Vagina (tissue), 2 donors: ENCODE measurements at regions not wholly inside any gene's neighbourhood (a gene's known extent, or its start where the extent isn't known, plus 50 kb on each side); places are given as distances from the start of the nearest gene placed in this dataset.

Experiments
- POLR2AphosphoS5 ChIP-seq, 2 donors: sonication (generic); formaldehyde crosslinking; IDR thresholded peaks; one replicate each; pipeline ENCODE4 v1.9.0; 2017; ENCODE audit warnings: antibody characterized with exemption in 2 of 2, mild to moderate bottlenecking in 2 of 2, low read depth in 1 of 2; ENCODE audit not compliant: insufficient read depth in 1 of 2
- TF ChIP-seq, protein P1 (sequence below), 3 experiments: fragments of 450-650 bp in 2 of 3; fragments of 200-600 bp in 1 of 3; sonication (generic) in 1 of 3; IDR thresholded peaks; one replicate each; pipeline ENCODE4 v1.5.1; 2017 to 2019; ENCODE audit warnings: antibody characterized with exemption in 3 of 3, mild to moderate bottlenecking in 2 of 3, moderate library complexity in 2 of 3

DNA sequence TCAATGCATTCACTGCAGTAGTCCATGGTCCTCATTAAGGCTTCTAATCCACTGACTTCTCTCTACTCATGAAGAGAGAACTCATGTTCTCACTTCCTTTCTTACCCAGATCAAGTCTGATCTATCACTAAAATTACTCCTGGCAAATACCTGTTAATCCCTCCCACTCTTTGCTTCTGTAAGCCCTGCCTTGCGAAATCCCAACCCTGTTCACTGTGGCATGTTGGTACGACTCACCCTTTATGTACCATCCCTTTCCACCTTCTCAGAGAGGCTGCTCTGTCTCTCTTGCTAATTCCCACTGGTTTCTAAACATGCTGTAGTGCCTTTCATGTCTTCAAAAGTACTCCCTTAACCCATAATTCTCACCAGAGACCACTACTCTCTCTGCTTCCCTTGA lies 272.2 kb upstream of the ACVR2A start:
- no peak for TF ChIP-seq POLR2AphosphoS5 (IDR thresholded peaks at IDR 0.05; ENCODE audit: insufficient read depth in 1 of 2, low read depth in 1 of 2)
- TF ChIP-seq, protein P1, sequence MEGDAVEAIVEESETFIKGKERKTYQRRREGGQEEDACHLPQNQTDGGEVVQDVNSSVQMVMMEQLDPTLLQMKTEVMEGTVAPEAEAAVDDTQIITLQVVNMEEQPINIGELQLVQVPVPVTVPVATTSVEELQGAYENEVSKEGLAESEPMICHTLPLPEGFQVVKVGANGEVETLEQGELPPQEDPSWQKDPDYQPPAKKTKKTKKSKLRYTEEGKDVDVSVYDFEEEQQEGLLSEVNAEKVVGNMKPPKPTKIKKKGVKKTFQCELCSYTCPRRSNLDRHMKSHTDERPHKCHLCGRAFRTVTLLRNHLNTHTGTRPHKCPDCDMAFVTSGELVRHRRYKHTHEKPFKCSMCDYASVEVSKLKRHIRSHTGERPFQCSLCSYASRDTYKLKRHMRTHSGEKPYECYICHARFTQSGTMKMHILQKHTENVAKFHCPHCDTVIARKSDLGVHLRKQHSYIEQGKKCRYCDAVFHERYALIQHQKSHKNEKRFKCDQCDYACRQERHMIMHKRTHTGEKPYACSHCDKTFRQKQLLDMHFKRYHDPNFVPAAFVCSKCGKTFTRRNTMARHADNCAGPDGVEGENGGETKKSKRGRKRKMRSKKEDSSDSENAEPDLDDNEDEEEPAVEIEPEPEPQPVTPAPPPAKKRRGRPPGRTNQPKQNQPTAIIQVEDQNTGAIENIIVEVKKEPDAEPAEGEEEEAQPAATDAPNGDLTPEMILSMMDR (IDR thresholded peaks at IDR 0.05), result no peak
